Stimulated activated CD8-positive, alpha-beta memory T cell treated with anti-CD3 and anti-CD28 coated beads, Interleukin-15, amount 100 ng/mL, for 48 hours (primary cell): ENCODE measurements at regions not wholly inside any gene's neighbourhood (a gene's known extent, or its start where the extent isn't known, plus 50 kb on each side); places are given as distances from the start of the nearest gene placed in this dataset.

Source experiments
- DNase-seq, 2 donors: peaks; one replicate each; pipeline ENCODE4 v3.0.0-alpha.2; 2020; ENCODE audit warnings: low read depth in 2 of 2

DNA sequence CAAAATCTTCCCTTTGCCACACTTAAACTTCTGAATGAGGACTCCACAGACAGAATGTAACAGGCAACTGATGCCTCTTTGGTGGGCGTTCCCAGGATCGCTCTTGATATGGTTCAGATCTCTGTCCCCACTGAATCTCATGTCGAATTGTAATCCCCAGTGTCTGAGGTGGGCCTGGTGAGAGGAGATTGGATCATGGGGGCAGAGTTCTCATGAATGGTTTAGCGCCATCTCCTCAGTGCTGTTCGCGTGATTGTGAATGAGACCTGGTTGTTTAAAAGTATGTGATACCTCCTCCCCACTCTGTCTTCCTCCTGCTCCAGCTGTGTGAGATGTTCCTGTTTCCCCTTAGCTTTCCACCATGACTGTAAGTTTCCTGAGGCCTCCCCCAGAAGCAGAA is 111.1 kb upstream of the SLC66A3 start:
- no peak for DNase-seq

DNA sequence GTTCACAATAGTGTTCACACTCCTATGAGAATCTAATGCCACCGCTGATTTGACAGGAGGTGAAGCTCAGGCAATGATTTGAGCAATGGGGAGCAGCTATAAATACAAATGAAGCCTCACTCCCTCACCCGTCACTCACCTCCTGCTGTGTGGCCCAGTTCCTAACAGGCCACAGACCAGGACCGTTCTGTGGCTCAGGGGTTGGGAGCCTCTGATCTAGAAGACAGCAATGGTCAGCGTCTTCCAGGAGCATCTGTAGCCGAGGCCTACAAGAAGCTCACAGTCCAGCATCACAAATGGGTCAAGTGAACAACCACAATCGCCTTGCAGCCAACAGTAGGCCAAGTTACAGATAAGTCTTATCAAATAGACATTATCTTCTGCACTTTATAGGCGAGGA is 110.0 kb upstream of the SLC66A3 start:
- DNase-seq = no peak

DNA sequence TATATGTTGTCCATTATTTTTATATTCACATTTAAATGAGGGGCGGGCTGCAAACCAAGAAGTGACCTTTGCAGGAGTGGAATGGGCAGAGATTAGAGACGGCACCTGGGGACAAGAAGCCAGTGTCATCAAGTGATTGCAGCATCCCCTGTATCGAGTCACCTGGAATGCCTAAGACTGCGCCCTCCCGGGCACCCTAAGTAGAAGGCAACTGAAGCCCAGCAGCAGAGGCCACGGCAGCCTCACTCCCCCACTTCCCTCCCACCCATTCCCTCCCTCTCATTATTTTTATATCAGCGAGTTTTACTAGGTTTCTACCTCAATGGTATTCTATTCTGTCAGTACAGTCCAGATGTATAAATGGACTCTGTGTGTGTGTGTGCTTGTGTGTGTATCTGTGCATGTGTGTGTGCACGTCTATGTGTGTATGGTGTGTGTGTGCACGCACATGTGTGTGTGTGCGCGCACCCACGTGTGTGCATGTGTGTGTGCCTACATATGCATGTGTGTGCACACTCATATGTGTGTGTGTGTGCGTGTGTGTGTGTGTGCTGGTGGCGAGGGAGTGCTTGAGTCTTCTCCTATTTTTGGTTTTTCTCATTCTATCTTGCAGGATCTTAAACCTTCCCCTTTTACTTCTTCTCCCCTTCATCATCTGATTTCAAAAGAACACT is 106.8 kb upstream of the SLC66A3 start:
- no peak for DNase-seq

GRCh38 chr2:11050565-11050964 is 104.7 kb upstream of the SLC66A3 start:
- DNase-seq = no peak

DNA sequence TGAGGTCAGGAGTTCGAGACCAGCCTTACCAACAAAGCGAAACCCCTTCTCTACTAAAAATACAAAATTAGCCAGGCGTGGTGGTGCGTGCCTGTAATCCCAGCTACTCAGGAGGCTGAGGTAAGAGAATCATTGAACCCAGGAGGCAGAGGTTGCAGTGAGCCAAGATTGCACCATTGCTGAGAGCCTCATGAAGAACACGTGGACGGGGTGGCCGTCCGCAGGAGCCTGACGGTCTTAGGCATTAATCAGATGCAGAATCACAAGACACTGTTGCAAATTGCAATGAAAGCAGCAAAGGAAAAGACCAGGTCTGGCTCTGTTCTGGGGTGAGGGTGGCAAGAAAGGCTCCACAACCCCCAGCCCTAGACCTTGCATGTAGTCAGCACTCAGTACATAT is 104.0 kb upstream of the SLC66A3 start:
- DNase-seq = no peak

DNA sequence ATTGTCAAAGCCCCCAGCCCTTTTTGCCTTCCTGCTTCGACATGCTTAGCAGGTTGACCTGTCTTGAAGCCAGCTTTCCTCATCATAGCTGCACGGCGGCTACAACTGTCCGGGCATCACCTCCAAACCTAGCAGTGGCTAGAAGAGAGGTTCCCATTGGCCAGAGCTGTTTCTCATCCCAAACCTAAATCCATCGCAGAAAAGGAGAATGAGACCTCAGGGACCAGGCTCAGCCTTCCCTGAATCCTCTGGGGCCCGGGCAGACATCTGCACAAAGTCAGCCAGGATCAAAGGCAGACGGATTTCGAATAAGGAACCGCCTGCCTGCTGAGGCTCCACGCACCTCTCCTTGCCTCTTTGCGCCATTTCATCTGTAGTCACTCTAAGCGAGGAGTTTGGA is 101.7 kb upstream of the SLC66A3 start:
- DNase-seq = no peak

- no peak for DNase-seq
Observed at GRCh38 chr2:11054783-11055678, 100.2 kb upstream of the SLC66A3 start.

DNA sequence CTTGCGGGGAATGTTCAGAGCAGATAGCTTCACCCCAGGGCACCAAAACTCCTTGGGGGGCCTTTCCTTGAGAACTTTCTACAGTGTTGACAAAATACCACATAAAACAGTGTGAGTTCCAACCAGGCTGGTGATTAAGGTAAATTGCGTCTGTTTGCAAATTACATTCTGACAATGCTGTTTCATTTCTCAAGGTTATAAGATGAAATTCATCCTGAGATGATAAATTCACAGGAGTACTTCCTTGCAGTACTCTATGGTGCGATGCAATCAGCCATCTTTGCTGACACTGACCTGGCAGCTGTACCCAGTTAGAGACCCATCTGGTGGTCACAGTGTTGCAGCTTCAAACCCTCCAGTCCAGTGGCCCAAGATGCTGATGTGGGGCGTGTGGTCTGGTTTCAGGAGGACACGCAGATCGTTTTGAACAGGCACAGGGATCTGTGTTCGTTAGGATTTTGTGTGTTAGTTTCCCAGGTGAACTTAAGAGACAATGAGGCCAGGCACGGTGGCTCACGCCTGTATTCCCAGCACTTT is 99.5 kb upstream of the SLC66A3 start:
- DNase-seq = no peak

- no peak for DNase-seq
Observed at GRCh38 chr2:11056614-11057013, 98.7 kb upstream of the SLC66A3 start.

DNA sequence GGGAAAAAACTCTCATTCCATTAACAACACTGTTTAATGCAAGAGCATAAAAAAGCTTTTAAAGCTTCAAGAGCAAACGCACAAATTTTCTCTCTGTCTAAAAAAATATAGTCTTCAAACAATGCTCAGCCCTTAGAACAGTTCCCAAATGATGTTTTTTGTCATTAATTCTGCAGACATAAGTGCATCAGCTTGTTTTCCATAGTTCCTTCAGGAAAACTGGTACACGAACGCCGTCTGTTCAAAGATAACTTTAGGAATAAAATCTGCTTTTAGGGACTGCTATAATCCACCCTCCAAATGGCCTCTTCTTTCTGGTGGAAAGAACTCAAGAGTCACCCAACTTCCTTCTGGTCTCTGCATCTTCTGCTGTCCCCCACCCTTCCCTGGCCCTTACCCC is 98.2 kb upstream of the SLC66A3 start:
- DNase-seq = no peak

- DNase-seq = no peak
Observed at GRCh38 chr2:11058129-11058528, 97.1 kb upstream of the SLC66A3 start.

- DNase-seq = no peak
Observed at GRCh38 chr2:11060376-11061169, 94.7 kb upstream of the SLC66A3 start.

GRCh38 chr2:11065833-11066485 is 89.3 kb upstream of the SLC66A3 start:
- DNase-seq = no peak

DNA sequence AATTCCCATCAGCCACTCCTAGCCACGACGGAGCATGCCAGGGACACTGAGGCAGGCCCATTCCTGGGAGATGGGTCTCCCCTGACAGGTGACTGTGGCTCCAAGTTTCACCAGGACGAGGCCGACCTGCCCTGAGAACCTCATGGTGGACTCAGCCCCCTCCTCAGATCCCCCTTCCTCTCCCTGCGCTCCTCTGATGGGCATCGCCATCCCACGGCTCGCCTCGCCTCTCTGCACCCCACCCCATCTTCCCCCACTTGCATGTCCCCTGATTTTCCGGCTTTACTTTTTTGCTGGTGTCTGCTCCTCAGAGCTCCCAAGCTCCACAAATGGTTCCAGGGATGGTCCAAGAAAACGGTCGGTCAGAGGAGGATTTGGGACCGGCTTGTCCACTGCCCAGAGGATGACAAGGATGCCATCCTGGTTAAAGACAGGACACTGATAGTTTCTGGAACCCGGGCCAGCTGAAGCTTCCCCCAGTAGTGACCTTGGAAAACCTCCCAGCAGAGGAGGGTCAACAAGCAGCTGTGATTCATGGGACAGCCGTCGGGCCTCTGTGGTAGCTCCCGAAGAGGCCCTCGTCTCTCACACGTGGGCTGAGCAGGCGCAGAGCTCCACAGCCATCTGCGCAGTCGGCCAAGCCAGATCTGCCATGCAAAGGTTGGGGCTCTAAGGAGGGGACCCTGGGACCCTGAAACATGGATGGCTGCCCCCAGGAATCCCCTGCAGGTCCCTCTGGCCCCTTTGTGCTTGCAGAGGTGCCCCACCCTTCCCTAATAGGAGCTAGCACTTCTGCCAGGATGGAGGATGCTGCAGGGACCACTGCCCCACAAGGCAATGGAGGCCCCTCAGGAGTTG is 87.8 kb upstream of the SLC66A3 start:
- DNase-seq = no peak

DNA sequence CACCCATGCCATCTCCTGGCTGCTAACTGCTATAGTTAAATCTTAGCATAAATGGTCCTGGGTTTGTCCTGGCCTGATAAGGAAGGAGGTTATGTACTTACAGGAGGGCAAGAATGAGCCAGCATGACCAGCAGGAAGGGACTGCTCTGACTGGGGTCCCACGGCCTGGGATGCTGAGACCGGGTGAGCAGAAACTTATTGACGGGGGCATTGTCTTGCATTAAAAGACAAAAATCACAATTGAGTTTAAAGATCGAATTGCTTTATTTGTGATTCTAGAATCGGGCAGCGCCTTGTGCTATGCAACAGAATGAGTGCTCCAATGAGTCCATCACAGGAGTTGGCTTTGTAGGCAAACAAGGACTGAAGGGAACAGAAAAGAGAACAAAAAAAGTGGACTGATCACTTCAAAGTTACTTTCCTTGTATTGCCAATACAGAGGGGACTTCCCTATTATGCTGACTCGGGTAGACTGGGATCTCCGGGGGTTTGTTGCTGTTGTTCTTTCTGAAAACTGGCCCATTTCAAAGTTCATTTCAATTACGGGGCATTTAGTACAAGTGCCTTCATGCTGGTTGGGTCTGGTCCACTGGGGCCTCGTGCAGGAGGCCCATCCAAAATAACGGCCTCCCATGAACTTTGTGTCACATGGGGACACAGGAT is 87.1 kb upstream of the SLC66A3 start:
- DNase-seq = no peak

- no peak for DNase-seq
Observed at GRCh38 chr2:11068856-11069526, 86.3 kb upstream of the SLC66A3 start.

DNA sequence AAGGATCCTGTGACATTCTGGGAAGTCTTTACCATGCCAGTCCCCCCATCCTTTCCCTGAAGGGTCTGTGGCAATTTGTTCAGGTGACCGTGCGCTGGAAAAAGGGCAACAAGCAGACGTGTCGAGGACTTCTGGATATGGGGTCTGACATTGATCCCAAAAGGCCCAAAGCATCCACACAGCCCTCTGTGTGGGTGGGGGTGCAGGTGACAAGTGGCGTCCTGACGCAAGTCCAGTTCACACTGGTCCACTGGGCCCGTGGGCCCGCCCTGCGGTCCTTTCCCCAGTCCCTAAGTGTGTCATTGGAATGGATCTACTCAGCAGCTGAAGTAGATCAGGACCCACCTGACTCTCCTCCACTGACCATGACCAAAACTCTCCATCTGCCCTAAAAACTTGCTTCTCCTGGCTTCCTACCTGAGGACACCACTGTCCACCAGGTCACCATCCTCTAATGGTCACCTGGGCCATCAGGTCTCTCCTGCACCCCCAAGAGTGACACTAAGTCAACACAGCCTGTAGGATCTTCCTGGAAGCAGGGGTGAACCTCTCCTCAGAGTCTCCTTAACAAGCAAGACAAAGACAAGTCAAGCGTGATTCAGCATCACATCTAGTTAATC is 85.6 kb upstream of the SLC66A3 start:
- no peak for DNase-seq

DNA sequence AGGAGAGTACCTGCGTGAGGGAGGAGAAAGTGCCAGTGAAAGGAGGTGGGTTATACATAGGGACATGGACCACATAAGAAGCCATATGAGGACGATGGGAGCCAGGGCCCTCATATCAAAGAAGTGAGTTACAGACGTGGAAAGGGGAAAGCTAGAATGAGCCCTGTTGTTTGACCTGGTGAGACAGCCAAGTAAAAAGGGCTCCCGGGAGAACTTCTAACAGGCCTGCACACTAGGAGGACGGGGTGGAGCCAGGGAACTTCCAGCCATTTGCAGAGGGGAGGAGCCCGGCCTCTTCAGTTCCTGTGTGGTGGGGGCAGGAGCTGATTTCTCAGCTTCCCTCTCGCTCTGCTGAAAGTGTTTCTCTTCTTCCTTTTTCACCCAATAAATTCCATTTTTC is 84.1 kb upstream of the SLC66A3 start:
- no peak for DNase-seq

GRCh38 chr2:11071939-11072338 is 83.3 kb upstream of the SLC66A3 start:
- no peak for DNase-seq
